ENCODE measurements at regions not wholly inside any gene's neighbourhood (a gene's known extent, or its start where the extent isn't known, plus 50 kb on each side); places are given as distances from the start of the nearest gene placed in this dataset.

DNA sequence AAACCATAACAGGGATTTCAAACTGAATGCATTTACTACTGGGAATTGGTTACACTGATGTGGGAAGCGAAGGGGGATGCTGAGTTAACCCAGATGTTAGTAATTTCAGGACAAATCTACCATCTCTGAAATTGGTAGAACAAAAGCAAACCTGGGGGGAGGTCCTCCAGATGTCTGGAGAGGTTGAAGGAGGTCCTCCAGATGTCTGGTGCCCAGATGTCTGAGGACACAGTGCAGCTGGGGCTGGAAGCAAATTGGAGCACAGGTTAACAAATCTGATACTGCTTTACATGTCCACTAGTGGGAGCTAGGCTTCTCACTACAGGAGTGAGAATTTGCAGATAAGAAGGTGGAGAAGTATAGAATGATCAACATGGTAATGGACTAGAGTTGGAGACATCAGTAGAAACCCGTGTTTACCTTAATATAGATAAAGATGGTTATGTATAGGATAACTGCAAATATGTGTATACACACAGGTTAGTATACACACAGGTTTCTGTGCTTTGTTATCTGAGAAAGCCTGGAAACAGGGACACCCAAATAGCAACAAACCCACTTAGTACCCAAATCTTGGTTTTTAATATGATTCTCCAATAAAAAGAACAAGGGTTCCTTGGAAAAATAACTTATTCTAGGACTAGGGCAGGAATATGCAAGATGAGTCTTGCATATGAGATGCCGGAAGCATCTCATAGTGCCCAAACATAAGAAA, 162.5 kb downstream of the C12orf50 start:
- Histone ChIP-seq H3K36me3 (ENCODE audit: insufficient read depth, low read length) (no peaks in the 10 kb centered on the region), H3F3A (ENCODE audit: insufficient read depth, low read length, poor library complexity, severe bottlenecking) (peaks cover 3% of the 10 kb centered on the region), H3K27ac (ENCODE audit: low read length) (no peak overlapping the region), H3K27me3 (ENCODE audit: insufficient read depth, low read depth, low read length) (no peaks in the 10 kb centered on the region), H3K9ac (ENCODE audit: low read length) (no peak overlapping the region), H3K9me3 (ENCODE audit: low read length) (no peaks in the 10 kb centered on the region), H3K4me2 (ENCODE audit: low read length) (no peak overlapping the region), H3K79me2 (replicated peaks; ENCODE audit: insufficient read depth, low read length) (no peaks in the 10 kb centered on the region), H4K20me1 (ENCODE audit: insufficient read depth) (no peaks in the 10 kb centered on the region), H2AFZ (ENCODE audit: low read depth, low read length) (no peak overlapping the region), H3K9me2 (ENCODE audit: insufficient read depth, low read length) (no peaks in the 10 kb centered on the region), H3K4me3 (ENCODE audit: low read length) (no peak overlapping the region)
- TF ChIP-seq EP300 (conservative IDR thresholded peaks at IDR 0.05; ENCODE audit: poor library complexity, severe bottlenecking) = no peak
- TF ChIP-seq RAD21 (conservative IDR thresholded peaks at IDR 0.05) = no peak
- no peak for TF ChIP-seq EZH2 (IDR thresholded peaks at IDR 0.05; ENCODE audit: borderline replicate concordance, insufficient read depth, low read length, poor library complexity, severe bottlenecking)
- TF ChIP-seq MXI1 (conservative IDR thresholded peaks at IDR 0.05; ENCODE audit: poor library complexity, severe bottlenecking) = no peak
- TF ChIP-seq, protein P1, sequence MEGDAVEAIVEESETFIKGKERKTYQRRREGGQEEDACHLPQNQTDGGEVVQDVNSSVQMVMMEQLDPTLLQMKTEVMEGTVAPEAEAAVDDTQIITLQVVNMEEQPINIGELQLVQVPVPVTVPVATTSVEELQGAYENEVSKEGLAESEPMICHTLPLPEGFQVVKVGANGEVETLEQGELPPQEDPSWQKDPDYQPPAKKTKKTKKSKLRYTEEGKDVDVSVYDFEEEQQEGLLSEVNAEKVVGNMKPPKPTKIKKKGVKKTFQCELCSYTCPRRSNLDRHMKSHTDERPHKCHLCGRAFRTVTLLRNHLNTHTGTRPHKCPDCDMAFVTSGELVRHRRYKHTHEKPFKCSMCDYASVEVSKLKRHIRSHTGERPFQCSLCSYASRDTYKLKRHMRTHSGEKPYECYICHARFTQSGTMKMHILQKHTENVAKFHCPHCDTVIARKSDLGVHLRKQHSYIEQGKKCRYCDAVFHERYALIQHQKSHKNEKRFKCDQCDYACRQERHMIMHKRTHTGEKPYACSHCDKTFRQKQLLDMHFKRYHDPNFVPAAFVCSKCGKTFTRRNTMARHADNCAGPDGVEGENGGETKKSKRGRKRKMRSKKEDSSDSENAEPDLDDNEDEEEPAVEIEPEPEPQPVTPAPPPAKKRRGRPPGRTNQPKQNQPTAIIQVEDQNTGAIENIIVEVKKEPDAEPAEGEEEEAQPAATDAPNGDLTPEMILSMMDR (IDR thresholded peaks at IDR 0.05; ENCODE audit: poor library complexity, severe bottlenecking) = no peak
- TF ChIP-seq, protein P2, sequence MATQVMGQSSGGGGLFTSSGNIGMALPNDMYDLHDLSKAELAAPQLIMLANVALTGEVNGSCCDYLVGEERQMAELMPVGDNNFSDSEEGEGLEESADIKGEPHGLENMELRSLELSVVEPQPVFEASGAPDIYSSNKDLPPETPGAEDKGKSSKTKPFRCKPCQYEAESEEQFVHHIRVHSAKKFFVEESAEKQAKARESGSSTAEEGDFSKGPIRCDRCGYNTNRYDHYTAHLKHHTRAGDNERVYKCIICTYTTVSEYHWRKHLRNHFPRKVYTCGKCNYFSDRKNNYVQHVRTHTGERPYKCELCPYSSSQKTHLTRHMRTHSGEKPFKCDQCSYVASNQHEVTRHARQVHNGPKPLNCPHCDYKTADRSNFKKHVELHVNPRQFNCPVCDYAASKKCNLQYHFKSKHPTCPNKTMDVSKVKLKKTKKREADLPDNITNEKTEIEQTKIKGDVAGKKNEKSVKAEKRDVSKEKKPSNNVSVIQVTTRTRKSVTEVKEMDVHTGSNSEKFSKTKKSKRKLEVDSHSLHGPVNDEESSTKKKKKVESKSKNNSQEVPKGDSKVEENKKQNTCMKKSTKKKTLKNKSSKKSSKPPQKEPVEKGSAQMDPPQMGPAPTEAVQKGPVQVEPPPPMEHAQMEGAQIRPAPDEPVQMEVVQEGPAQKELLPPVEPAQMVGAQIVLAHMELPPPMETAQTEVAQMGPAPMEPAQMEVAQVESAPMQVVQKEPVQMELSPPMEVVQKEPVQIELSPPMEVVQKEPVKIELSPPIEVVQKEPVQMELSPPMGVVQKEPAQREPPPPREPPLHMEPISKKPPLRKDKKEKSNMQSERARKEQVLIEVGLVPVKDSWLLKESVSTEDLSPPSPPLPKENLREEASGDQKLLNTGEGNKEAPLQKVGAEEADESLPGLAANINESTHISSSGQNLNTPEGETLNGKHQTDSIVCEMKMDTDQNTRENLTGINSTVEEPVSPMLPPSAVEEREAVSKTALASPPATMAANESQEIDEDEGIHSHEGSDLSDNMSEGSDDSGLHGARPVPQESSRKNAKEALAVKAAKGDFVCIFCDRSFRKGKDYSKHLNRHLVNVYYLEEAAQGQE (IDR thresholded peaks at IDR 0.05; ENCODE audit: borderline replicate concordance) = no peak
- TF ChIP-seq TAF1 (IDR thresholded peaks at IDR 0.05; ENCODE audit: low read depth) = no peak
- TF ChIP-seq SMC3 (conservative IDR thresholded peaks at IDR 0.05; ENCODE audit: poor library complexity) = no peak
- TF ChIP-seq POLR2AphosphoS5 (IDR thresholded peaks at IDR 0.05) = no peak

DNA sequence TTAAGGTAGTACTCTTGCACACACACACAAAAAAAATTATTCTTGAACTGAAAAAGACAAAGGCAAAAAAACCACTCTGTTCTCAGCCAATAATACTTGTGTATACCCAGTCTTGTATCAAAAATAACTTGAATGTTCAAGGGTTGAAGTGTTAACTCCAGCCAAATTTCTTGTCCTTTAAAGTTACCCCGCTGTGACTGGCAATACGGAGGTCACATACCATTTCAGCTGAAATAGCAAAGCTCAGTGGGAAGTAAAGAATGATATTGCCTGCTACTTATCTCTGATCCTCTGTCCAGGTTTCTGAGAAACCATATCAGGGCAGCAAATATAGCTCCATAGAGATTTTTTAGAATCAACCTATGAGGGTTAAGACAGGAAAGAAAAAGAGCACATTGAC, 167.4 kb downstream of the C12orf50 start:
- Histone ChIP-seq H3K4me3 (ENCODE audit: low read length) (no peak overlapping the region), H3K4me2 (ENCODE audit: low read length) (no peak overlapping the region), H3K9me3 (ENCODE audit: low read length) (no peaks in the 10 kb centered on the region), H3K27me3 (ENCODE audit: insufficient read depth, low read depth, low read length) (no peaks in the 10 kb centered on the region), H4K20me1 (ENCODE audit: insufficient read depth) (no peaks in the 10 kb centered on the region), H3K9ac (ENCODE audit: low read length) (no peak overlapping the region), H3K36me3 (ENCODE audit: insufficient read depth, low read length) (no peaks in the 10 kb centered on the region), H3K27ac (ENCODE audit: low read length) (no peak overlapping the region), H3K9me2 (ENCODE audit: insufficient read depth, low read length) (no peaks in the 10 kb centered on the region), H3F3A (ENCODE audit: insufficient read depth, low read length, poor library complexity, severe bottlenecking) (peaks cover 3% of the 10 kb centered on the region), H3K79me2 (replicated peaks; ENCODE audit: insufficient read depth, low read length) (no peaks in the 10 kb centered on the region), H2AFZ (ENCODE audit: low read depth, low read length) (no peak overlapping the region)
- TF ChIP-seq RAD21 (conservative IDR thresholded peaks at IDR 0.05) (no peak), POLR2AphosphoS5 (IDR thresholded peaks at IDR 0.05) (peak; percentile 9)

All from neural cell (in vitro differentiated cells).